ENCODE measurements at regions not wholly inside any gene's neighbourhood (a gene's known extent, or its start where the extent isn't known, plus 50 kb on each side); places are given as distances from the start of the nearest gene placed in this dataset.
"Not testable (repeated sequence)": the region's sequence is repeated elsewhere in the genome, so short reads cannot be mapped to it uniquely, and the experiment has no call there.

GRCh38 chr1:38787041-38787440, 72.5 kb downstream of the RRAGC start:
- no peak for DNase-seq

DNA sequence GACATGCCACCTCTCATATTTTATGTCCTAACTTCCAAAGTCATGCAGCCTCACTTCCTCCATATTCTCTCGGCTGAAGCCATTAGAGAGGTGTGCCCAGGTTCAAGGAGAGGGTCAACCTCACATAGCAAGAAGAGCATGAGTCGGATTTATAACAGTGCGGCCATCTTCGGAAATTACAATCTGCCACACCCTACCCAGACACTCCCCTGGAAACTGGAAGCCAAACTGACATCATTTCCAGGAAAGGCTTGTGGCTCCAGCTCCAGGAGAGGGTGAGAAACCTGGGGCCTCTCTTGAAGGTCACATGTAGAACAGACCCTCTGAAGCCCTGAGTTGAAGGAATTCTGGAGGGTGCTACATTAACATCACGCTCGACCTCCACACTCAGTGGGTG, 73.5 kb downstream of the RRAGC start:
- DNase-seq = no peak

- no peak for DNase-seq
These were observed 74.1 kb downstream of the RRAGC start for GRCh38 chr1:38785285-38786039.

- no peak for DNase-seq
These were observed 74.9 kb downstream of the RRAGC start for GRCh38 chr1:38784452-38785284.

- DNase-seq = no peak
These were observed 75.8 kb downstream of the RRAGC start for GRCh38 chr1:38783640-38784229.

GRCh38 chr1:38781872-38782617, 77.5 kb downstream of the RRAGC start:
- DNase-seq = no peak

DNA sequence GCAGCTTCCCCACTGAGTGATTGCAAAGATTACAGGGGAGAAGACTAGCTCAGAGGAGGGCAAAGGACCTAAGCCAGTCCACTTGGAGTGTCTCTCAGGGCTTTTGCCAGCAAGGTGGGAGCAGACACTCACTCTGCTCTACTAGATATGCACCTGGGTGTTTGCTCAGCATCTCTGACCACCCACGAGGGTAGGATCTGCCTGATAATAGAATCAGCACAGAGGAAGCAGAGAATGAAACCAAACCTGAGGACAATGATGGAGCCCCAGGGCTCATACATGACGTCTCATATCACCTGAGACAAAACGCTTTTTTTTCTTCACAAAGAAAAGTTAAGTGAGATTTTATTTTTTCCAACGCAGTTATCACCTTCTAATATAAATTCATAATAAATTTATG, 79.4 kb downstream of the RRAGC start:
- no peak for DNase-seq

- DNase-seq = no peak
These were observed 80.1 kb downstream of the RRAGC start for GRCh38 chr1:38779491-38779890.

DNA sequence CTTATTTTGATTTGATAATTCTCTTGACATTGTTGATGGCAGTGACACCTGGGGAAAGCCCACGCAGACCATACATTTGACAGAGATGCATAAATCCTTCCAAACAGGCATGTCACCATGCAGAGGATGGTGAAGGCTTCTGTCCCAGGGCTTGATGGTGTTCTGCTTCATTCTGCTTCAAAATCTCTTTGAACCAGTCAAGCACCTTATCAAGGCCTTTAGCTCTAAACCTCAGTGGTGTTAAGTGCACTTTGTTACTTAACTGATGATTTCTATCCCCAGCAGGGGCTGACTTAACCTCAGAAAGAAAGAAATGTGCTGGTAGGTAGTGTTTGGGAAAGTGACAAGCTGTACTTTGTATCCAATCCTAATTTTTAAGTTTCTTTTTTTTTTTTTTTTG, 81.1 kb downstream of the RRAGC start:
- DNase-seq = no peak

DNA sequence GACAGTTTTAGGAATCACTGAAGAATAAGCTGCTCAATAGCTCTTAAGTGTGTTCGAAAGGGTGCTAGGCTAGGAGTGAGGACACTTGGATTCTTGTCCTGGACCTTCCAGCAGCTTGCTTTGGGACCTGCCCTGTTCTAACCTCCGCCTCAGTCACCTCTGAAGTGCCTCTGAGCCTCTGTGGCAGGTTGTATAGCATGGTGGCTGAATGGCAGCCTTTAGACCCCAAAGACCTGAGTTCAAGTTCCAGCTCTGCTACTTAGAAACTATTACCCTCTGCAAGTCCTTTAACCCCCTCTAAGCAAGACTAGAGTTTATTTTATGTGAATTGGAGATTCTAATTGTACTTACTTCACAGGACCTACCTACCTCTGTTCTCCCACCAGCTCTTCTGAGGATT, 81.5 kb downstream of the RRAGC start:
- no peak for DNase-seq

- DNase-seq = no peak
These were observed 82.1 kb downstream of the RRAGC start for GRCh38 chr1:38777464-38777957.

GRCh38 chr1:38776466-38777065, 83.0 kb downstream of the RRAGC start:
- no peak for DNase-seq

GRCh38 chr1:38775175-38775845, 84.3 kb downstream of the RRAGC start:
- DNase-seq = no peak

- DNase-seq = no peak
These were observed 86.1 kb downstream of the RRAGC start for GRCh38 chr1:38773483-38773882.

GRCh38 chr1:38772953-38773352, 86.6 kb downstream of the RRAGC start:
- no peak for DNase-seq

- no peak for DNase-seq
These were observed 87.5 kb downstream of the RRAGC start for GRCh38 chr1:38772026-38772425.

DNA sequence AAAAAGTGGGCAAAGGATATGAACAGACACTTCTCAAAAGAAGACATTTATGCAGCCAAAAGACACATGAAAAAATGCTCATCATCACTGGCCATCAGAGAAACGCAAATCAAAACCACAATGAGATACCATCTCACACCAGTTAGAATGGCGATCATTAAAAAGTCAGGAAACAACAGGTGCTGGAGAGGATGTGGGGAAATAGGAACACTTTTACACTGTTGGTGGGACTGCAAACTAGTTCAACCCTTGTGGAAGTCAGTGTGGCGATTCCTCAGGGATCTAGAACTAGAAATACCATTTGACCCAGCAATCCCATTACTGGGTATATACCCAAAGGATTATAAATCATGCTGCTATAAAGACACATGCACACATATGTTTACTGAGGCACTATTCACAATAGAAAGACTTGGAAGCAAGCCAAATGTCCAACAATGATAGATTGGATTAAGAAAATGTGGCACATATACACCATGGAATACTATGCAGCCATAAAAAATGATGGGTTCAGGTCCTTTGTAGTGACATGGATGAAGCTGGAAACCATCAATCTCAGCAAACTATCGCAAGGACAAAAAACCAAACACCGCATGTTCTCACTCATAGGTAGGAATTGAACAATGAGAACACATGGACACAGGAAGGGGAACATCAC, 88.9 kb downstream of the RRAGC start:
- not testable (repeated sequence) for DNase-seq

GRCh38 chr1:38766125-38766524, 93.4 kb downstream of the RRAGC start:
- no peak for DNase-seq

DNA sequence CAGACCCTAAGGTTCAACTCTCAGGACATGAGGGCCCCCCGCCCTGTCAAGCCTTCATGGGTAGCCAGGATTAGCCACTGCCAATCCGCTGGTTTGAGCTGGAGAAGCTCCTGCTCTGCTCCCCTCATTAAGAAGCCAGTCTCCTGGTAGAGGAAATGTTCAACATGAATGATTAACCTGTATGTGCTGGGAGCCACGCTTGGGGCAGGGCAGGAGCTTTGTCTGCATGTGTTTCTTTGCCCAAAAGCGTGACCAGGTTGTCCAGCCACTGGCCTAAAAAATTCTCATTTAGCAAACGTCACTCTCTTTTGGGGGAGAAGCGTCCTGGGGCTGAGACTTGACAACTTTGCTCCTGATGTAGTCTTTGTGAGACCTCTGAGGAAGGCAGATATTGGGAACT, 96.5 kb downstream of the RRAGC start:
- no peak for DNase-seq

GRCh38 chr1:38760562-38760961, 99.0 kb downstream of the RRAGC start:
- no peak for DNase-seq

GRCh38 chr1:38758820-38759219, 100.8 kb downstream of the RRAGC start:
- DNase-seq = no peak

Measured in CD4-positive, alpha-beta T cell treated with Interleukin-4 for 1 hour (primary cell).